Cardiac septum (tissue), 1 donor: ENCODE measurements at regions not wholly inside any gene's neighbourhood (a gene's known extent, or its start where the extent isn't known, plus 50 kb on each side); places are given as distances from the start of the nearest gene placed in this dataset.
A peak's percentile ranks its signal among the peaks of the same experiment; 100 is the strongest.
"Not testable (repeated sequence)": the region's sequence is repeated elsewhere in the genome, so short reads cannot be mapped to it uniquely, and the experiment has no call there.

Experiments used
- DNase-seq: peaks from one replicate; pipeline ENCODE4 v3.0.0-alpha.2; 2020; ENCODE audit warnings: low spot score
- intact Hi-C: fragments of 100-400 bp; cut with DNase I; formaldehyde crosslinking; loops from one replicate; pipeline ENCODE4 v1.14.0; 2022
- donor health status: DM: no; HTN: no; CAD: no.

DNA sequence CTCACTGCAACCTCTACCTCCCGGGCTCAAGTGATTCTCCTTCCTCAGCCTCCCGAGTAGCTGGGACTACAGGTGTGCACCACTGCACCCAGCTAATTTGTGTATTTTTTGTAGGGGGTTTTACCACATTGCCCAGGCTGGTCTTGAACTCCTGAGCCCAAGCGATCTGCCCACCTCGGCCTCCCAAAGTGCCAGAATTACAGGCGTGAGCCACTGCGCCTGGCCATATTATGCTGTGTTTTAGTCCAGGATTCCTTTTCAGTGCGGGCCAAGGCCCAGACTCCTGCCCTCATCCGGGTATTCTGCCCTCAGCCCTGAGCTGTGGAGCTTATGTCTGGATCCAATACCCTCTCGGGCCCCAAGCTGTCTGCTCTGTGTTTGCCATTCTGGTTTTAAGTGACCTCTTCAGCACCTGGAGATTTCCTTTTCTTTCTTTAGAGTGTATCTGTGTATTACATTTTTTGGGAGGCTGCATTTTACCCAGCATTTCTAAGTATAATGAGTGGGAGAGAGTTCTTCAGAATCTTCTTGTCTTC, 114.9 kb downstream of the BUB3 start:
- DNase-seq, result no peak
- intact Hi-C loops, result no loop called here

DNA sequence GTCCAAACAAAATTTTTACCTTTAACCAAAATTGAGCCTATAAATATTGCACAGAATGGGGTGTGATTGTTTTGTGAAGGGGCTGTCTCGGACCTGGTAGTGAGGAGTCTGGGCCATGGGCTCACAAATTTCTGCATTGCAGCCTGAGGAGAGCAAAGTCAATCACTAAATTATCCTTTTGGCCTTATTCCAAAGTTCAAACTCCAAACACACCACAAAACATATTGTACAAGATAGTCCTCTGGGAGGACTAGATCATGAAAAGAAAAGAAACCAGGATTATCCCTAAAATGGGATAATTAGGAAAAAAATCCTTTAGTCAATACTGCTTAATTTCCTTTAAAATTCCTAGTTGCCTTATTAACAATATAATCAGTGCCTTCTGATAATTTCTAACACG, 115.5 kb downstream of the BUB3 start:
- DNase-seq, result no peak
- intact Hi-C loops, result no loop called here

DNA sequence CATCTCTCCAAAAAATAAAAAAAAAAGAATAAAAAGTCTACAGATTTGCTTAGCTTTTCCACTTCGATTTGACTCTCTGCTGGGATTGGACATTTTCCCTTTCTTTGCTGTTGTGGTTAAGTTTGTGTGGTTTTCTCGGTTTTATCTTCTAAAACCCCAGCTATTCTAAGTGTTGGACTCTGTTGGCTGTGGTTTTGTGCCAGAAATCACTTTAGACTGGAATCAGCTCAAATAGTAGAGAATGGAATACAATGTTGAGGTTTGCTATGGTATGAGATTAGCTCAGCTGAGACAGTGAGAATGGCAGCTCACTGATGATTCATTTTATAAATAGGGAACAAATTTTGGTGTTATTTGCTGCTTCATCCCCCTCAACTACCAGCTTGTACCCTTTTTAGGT, 116.0 kb downstream of the BUB3 start:
- intact Hi-C loops, result no loop called here
- no peak for DNase-seq

DNA sequence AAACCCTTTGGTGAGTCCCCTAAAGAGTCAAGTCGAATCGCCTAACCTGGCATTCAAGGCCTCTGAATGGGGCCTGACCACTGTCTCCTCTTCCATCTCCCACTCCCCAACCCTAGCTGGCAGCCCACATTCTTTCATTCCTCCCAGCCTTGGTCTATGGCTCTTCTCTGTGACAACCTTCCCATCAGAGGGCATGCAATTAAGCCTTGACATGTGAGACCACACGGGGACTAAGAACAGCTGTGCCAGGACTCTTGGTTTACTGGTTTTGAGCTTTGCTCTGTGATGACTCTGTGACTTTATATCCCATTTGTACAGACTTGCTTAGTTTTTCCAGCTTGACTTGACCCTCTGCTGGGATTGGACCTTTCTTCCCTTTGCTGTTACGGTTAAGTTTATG, 116.6 kb downstream of the BUB3 start:
- no peak for DNase-seq

DNA sequence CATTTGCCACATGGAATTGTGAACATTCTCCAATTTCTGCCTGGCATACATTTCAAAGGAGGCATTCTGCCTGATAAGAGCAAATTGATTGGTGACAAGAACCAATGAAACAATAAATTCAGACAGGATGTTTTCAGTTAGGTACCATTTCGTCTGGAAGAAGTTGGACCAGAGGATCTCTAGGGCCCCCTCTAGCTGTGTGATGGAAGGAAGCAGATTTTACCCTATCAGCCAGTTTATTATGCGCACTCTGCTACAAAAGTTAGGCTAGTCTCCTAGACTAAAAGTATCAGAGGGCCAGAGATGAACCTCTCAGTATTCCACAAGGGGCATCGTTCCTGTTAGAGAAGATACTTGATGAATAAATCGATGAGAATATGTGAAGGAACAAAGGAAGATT, 118.0 kb downstream of the BUB3 start:
- intact Hi-C loops, result no loop called here
- DNase-seq, result no peak

More for the DNA sequence above, 116.6 kb downstream of the BUB3 start:
- intact Hi-C loops, result no loop called here

DNA sequence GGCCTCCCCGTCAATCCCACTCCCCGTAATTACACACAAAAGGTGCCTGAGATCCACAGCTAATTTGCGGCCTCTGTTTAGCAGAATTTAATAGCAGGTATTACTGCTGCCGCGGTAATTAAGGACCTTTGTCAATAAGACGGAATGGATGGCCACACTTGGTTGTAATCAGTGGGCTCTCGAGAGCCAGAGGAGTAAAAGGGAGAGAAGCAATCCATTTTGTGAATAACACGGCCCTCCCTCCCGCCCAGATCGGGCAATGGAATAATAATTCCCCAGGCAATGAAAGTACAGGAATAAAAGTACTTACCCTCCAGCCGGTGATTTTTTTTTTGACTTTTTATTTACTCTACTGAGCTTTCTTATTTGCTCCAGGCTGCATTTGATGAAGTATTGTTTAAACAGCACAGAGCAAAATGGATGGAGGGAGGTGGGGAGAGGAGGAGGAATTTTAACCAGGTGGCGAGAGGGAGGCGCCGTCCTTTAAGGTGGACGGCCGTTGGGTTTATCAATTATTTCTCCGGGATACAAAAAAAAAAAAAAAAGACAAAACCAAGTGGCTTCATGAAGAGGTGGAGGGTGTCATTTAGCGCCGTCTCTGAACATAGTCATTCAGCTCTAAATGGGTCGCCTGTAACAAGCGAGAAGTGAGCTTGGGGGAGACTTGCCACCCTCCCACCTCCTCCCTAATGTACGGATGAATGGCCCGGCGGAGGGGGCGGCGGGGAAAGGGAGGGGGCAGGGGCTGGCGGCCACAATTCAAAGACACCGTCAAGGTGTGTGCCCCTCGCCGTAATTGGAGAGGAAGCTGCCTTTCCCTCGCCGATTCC, 120.3 kb downstream of the BUB3 start:
- DNase-seq, result no peak

DNA sequence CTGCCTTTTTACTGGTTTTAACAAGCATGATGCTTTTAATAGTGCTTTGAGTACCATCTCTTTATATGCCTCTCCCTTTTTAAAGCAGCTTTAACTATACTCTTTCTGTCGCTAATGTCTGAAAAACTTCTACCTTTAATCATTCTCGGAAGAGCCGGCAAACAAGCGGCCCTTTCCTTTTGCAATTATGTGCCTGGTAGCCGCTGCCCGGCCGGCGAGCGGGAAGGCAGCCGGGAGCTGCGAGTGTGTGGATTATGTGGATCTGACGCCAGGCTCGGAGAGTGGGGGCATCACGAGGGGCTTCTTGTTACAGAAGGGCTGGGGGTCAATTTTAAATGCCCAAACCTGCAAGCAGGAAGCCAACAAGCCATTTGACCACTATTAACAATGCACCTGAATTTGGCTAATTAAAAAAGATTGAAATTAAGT, 120.9 kb downstream of the BUB3 start:
- DNase-seq, result no peak
- intact Hi-C loops, result no loop called here

More for the DNA sequence above, 120.3 kb downstream of the BUB3 start:
- intact Hi-C loops, result no loop called here

DNA sequence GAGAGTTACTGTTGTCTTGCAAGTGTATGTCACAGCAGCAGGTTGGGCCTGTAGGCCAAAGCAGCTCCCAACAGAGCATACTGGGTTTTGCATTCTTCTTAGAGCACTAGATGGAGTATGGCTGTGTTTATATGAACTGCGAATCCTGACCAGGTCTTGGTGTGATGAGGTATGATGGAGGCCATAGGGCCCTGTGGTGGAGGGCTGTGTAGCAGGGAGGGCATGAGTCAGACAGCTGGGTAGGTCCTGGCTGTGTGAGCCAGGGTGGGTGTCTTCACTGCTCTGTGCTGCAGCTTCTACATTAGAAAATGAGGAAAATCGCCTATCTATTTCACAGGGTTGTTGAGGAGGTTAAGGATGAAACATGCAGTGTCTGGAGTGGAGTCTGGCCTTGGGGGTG, 124.2 kb downstream of the BUB3 start:
- intact Hi-C loops, result no loop called here
- no peak for DNase-seq

DNA sequence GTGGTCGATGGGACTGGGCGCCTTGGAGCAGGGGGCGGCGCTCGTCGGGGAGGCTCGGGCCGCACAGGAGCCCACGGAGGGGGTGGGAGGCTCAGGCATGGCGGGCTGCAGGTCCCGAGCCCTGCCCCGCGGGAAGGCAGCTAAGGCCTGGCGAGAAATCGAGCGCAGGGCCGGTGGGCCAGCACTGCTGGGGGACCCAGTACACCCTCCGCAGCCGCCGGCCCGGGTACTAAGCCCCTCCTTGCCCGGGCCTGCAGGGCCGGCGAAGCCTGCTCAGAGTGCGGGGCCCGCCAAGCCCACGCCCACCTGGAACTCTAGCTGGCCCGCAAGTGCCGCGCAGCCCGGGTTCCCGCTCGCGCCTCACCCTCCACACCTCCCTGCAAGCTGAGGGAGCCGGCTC, 129.2 kb downstream of the BUB3 start:
- intact Hi-C loops, DNase-seq: not testable (repeated sequence)

DNA sequence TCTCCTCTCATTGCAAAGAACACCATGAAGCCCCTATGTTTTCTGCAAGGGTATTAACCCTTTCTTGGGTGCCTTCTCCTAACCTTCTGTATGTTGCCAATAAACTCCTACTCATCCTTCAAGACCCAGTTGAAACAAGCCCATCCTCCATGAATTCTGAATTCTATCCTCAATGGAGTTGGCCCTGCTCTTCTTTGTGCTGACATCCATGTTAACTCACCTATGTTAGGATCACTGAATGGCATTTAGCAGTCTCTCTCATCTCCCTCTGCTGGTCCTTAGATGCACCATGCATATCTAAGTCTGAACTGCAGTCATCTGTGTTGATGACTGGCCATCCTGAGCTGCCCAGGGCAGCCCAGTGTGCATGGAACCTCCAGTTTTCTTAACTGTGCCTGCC, 129.8 kb downstream of the BUB3 start:
- no peak for DNase-seq
- intact Hi-C loops, result no loop called here

DNA sequence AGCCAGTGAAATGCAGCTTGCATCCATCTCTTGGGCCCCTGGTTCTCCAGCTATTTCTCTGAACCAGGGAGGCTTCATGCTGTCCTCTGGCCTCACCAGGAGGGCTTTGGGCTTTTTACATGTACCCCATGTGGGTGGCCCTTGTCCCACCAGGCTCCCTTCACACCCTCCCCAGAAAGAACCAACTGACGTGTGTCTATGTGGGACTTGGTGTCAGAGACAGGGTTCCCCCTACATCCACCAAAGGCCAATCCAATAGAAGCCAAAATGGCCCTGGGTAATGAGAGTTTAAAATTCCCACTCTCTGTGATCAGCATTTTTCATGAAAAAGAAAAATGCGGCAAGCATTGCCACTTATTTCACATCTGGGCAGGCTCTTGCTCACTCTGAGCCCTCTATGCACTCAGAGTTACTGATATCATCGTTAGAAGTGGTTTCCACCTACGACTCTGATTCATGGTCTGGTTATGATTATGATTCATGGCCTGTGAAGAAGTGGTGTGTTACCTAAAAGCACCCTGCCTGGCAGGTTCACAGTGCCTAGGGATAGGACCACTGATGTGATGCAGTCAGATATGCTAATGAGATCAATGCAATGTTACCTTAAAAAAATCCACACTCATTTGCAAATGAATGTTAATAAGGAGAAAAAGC, 133.5 kb downstream of the BUB3 start:
- no peak for DNase-seq
- intact Hi-C loops, result no loop called here

DNA sequence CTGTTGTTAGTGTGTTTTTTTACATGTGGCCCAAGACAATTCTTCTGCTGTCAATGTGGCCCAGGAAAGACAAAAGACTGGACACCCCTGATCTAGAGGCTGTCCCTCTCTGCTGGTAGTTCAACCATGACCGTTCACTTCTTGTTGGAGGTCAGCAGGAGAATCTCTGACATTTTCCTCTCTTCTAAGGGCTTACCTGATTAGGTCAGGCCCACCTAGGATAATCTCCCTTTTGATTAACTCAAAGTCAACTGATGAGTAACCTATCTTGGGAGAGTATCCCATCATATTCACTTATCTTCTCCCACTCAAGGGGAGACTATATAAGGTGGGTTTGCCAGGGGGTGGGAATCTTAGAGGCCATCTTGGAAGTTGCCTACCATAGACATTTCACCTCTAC, 135.2 kb downstream of the BUB3 start:
- DNase-seq, result no peak
- intact Hi-C loops, result no loop called here

DNA sequence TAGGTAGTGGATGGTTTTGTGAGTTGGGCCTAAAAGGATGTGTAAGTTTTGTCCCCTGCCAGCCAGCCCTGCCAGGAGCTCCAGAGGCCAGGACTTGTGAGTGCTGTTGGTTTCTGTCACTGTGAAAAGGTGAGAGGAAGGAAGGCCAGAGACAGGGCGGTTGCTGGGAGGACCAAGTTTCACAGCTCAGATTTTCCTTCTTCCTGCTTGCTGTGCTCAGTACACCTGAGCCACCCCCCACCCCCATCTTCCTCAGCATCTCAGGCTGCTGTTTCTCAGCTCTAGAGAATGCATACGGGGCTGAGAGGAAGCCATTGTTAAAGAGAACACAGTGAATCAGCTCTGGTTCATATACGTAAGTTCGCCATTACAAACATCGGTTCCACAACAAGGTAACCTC, 139.9 kb downstream of the BUB3 start:
- DNase-seq, result no peak
- intact Hi-C loops, result no loop called here

DNA sequence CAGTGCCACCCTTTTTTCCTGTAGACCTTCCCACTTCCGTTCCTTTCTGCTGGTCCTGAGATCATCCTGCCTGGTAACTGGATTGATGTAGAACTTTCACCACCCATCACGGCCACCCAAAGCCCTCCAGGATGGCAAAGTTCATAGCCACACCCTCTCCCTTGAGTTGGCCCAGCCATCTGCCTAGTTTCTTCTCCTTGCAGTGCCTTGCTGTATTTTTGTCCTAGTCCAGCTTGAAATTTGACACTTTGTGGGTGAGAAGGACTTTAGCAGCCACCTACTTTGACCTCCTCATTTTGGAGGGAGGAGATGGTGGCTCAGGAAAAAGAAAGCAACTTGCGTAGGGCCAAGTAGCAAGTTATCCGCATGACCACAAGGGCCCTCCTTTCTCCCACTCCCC, 140.7 kb downstream of the BUB3 start:
- DNase-seq, result peak; percentile 66

DNA sequence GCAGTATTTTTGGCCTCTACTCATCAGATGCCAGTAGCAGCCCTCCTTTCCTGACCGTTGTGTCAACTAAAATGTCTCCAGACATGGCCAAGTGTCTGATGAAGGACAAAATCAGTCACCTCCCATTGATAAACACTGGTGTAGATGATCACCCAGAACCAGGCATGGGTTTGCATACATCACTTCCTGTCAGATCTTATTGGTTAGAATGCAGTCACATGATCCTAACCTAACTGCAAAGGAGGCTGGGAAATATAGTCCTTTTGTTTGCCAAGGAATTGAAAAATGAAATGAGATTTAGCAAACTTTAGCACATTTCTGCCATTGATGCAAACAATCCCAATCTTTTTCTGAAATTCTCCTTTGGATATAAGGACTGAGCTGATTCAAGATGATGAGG, 141.4 kb downstream of the BUB3 start:
- DNase-seq, result no peak
- intact Hi-C loops, result no loop called here

More for the DNA sequence above, 140.7 kb downstream of the BUB3 start:
- intact Hi-C loops, result no loop called here

DNA sequence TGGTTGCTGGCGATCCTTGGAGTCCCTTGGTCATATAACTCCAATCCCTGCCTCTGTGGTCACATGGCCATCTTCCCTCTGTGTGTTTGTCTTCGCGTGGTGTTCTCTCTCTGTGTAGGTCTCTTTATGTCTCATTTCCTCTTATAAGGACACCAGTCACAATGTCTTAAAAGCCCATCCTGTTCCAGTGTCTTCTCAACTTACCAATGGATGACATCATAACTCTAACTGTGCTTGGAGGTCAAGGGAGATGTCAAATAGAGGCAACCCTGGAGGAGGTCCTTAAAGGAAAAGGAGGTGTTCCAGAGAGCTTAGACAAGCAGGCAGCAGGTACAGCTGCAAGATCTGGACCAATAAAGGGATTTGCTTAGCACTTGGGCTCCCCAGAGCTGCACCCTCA, 143.0 kb downstream of the BUB3 start:
- DNase-seq, result no peak
- intact Hi-C loops, result no loop called here

DNA sequence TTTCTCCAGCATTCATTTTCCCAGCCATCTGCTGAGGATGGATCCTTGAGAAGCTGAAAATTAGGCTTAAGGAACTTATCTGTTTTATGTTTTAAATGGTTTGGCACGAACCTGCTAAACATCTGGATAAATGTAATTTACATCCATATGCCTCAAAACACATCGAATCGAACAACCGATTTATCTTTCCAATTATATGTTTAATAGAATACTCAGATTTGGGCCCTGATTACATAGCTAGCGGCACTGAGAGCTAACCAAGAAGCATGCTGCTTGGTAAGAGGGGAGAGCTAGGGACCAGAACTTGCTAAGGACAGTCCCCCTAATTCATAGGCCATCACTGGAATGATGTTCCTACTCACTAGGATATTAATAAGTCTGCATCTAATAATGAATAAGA, 144.4 kb downstream of the BUB3 start:
- intact Hi-C loops, result no loop called here
- no peak for DNase-seq

DNA sequence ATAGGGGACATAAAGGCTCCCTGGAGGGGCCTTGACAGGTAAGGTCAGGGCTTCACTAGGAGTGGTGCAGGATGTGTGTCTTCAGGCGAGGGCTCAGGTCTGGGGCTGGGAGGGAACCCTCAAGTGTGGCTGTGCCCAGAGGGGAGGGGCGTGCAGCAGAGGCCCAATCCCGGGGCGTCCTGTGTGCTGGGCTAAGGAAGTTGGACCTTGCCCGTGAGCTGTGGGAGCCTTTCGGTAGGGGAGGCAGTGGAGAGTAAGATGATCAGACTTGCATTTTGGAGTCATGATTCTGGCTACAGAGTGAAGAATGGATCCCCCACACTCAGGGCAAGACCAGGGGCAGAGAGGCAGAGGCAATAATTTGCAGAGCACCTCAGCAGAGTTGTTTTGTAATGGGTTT, 145.4 kb downstream of the BUB3 start:
- intact Hi-C loops, result no loop called here
- DNase-seq, result no peak

DNA sequence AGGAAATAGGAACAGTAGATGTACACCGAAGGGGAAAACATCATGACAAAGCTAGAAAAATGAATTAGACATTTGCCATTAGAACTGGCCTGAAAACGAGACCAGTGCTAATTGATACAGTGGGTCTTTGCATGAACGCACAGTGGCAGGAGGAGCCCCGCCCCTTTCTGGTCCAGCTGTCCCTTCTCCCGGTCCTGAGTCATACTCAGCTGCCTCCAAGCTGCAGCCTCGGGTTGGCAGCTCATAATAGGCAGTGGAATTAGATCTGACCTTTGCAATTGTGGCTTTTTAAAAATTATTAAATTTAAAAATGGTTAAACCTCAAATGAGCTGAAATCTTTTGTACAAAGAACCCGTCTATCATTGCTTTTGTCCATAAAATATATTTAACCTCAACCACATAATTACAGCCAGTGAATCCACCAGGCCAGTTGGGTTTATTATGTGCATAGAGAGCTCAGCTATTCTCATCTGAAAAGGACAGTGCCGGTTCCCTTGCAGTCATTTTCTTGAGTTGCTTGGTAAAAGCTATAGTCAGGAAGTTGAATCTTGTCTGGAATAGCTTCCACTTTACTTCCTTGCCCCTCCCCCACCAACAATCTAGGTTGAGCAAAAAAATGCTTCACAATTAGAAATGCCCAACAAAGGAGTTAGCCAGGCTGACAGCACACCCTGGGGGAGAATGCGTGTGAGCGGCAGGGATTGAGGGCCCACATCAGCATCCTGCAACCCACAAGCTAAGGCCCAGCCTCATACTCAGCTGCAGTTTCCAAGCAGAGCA, 147.1 kb downstream of the BUB3 start:
- DNase-seq, result no peak
- intact Hi-C loops, result no loop called here

DNA sequence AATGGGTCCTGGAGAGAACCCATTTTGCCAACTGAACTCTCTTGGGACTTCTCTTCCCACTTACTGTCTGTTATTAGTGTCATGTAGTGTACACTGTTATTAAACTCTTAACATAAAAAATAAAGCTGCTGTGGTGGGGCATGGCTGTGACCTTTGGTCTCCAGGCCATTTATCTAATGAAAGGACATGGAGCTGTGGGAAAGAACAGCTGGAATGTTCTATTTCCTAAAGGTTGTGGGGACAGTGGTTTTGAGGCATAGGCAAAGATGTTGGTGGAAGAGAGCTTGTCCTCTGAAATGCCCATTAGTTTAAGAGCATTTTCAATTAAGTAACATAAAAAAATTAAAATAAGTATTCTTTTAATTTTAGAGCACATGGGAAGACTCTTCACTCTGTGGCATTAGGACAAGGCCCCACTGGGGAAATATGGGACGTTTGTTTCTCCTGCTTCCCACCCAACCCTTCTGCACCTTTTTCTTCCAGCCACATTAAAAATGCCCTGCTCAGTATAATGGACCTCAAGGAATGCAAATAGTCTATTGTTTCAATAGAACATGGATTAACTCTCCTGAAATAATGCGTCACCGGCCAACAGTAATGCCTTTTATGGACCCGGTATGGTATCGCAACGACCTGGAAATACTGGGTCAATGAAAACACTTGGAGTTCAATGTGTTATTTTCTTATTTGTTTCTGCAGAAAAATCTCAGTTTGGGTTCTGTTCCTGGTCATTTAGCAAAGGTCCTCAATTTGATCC, 149.6 kb downstream of the BUB3 start:
- no peak for DNase-seq
- intact Hi-C loops, result no loop called here
